GM13977 (cell line): ENCODE measurements at regions not wholly inside any gene's neighbourhood (a gene's known extent, or its start where the extent isn't known, plus 50 kb on each side); places are given as distances from the start of the nearest gene placed in this dataset.

Source experiments
- DNase-seq: peaks from one replicate; pipeline ENCODE4 v3.0.0; 2012; ENCODE audit warnings: low spot score
- CTCF ChIP-seq: IDR thresholded peaks from 2 replicates; pipeline ENCODE4 v1.5.1; 2012; ENCODE audit warnings: mild to moderate bottlenecking, control low read depth; ENCODE audit not compliant: insufficient read depth; ENCODE audit errors: extremely low read depth, missing control alignments
- in situ Hi-C: fragments of 300-500 bp; cut with MboI; formaldehyde crosslinking; loops from one replicate; pipeline ENCODE4 v1.12.0; 2022; ENCODE audit warnings: low sequenced_read_pairs, low pct_unique_long_range_greater_than_20kb, mixed read lengths, inconsistent platforms; ENCODE audit not compliant: unreplicated experiment

- in situ Hi-C loops: no loop called here
- no peak for DNase-seq
- TF ChIP-seq CTCF: no peak
These were observed 640.1 kb upstream of the CDH8 start for GRCh38 chr16:62676306-62676705.

GRCh38 chr16:62665269-62665668 lies 629.0 kb upstream of the CDH8 start:
- in situ Hi-C loops: no loop called here
- no peak for TF ChIP-seq CTCF
- DNase-seq: no peak

- DNase-seq: no peak
- in situ Hi-C loops: no loop called here
These were observed 628.3 kb upstream of the CDH8 start for GRCh38 chr16:62664566-62664965.

GRCh38 chr16:62661435-62661834 lies 625.2 kb upstream of the CDH8 start:
- TF ChIP-seq CTCF: no peak
- in situ Hi-C loops: no loop called here
- no peak for DNase-seq

More at GRCh38 chr16:62664566-62664965, 628.3 kb upstream of the CDH8 start:
- TF ChIP-seq CTCF: no peak

GRCh38 chr16:62657116-62657515 lies 620.9 kb upstream of the CDH8 start:
- no peak for DNase-seq
- in situ Hi-C loops: no loop called here
- TF ChIP-seq CTCF: no peak

GRCh38 chr16:62652441-62653120 lies 616.3 kb upstream of the CDH8 start:
- no peak for TF ChIP-seq CTCF
- no peak for DNase-seq
- in situ Hi-C loops: no loop called here
